KMS-11 (cell line): ENCODE measurements at regions not wholly inside any gene's neighbourhood (a gene's known extent, or its start where the extent isn't known, plus 50 kb on each side); places are given as distances from the start of the nearest gene placed in this dataset.
"Not testable (repeated sequence)": the region's sequence is repeated elsewhere in the genome, so short reads cannot be mapped to it uniquely, and the experiment has no call there.

Source experiments
- H2AFZ ChIP-seq: fragments of 200-600 bp; sonication (generic); 2 replicates; pipeline ENCODE4 v1.6.1; 2016; ENCODE audit warnings: antibody characterized with exemption, mixed run types, low read depth
- H3K27ac ChIP-seq: fragments of 200-600 bp; sonication (generic); 2 replicates; pipeline ENCODE4 v1.6.1; 2016; ENCODE audit warnings: mild to moderate bottlenecking, mixed run types
- H3K27me3 ChIP-seq: fragments of 200-600 bp; sonication (generic); 2 replicates; pipeline ENCODE4 v1.6.1; 2017; ENCODE audit warnings: mild to moderate bottlenecking, low read depth, mixed run types, moderate library complexity; ENCODE audit not compliant: insufficient read depth
- H3K36me3 ChIP-seq: fragments of 200-600 bp; sonication (generic); 2 replicates; pipeline ENCODE4 v1.6.1; 2017; ENCODE audit warnings: mild to moderate bottlenecking, mixed run types; ENCODE audit not compliant: insufficient read depth
- H3K4me1 ChIP-seq: fragments of 200-600 bp; sonication (generic); 2 replicates; pipeline ENCODE4 v1.6.1; 2016; ENCODE audit warnings: mild to moderate bottlenecking, low read depth, mixed run types; ENCODE audit not compliant: poor library complexity, severe bottlenecking
- H3K4me2 ChIP-seq: fragments of 200-600 bp; sonication (generic); 2 replicates; pipeline ENCODE4 v1.7.0; 2016; ENCODE audit warnings: mild to moderate bottlenecking, mixed run types
- H3K4me3 ChIP-seq: fragments of 200-600 bp; sonication (generic); IDR thresholded peaks from 2 replicates; pipeline ENCODE4 v1.6.1; 2017; ENCODE audit warnings: low read depth, low read length, mixed read lengths; ENCODE audit not compliant: insufficient read depth
- H3K79me2 ChIP-seq: fragments of 200-600 bp; sonication (generic); 2 replicates; pipeline ENCODE4 v1.6.1; 2016; ENCODE audit warnings: low read depth, mixed run types; ENCODE audit not compliant: insufficient read depth
- H3K9ac ChIP-seq: fragments of 200-600 bp; sonication (generic); 2 replicates; pipeline ENCODE4 v1.6.1; 2016; ENCODE audit warnings: mild to moderate bottlenecking, mixed run types
- H4K20me1 ChIP-seq: fragments of 200-600 bp; sonication (generic); 2 replicates; pipeline ENCODE4 v1.6.1; 2016; ENCODE audit warnings: mild to moderate bottlenecking, mixed run types; ENCODE audit not compliant: insufficient read depth
- CTCF ChIP-seq: fragments of 200-600 bp; sonication (generic); conservative IDR thresholded peaks from 2 replicates; pipeline ENCODE4 v1.6.1; 2017; ENCODE audit warnings: low read depth, mild to moderate bottlenecking, antibody characterized with exemption, low read length, moderate library complexity, mixed read lengths

GRCh38 chr3:147159141-147159540 lies 247.2 kb downstream of the ZIC4 start:
- H3K4me1 ChIP-seq, result no peaks in the 10 kb centered on the region
- no peak overlapping the region for H3K4me2 ChIP-seq
- no peak overlapping the region for H2AFZ ChIP-seq
- no peaks in the 10 kb centered on the region for H3K27me3 ChIP-seq
- no peaks in the 10 kb centered on the region for H3K79me2 ChIP-seq
- H3K36me3 ChIP-seq, result no peaks in the 10 kb centered on the region
- H4K20me1 ChIP-seq, result no peaks in the 10 kb centered on the region
- no peak overlapping the region for H3K4me3 ChIP-seq
- no peak overlapping the region for H3K27ac ChIP-seq
- TF ChIP-seq CTCF, result no peak
- no peak overlapping the region for H3K9ac ChIP-seq

- no peak overlapping the region for H3K4me3 ChIP-seq
- H2AFZ ChIP-seq, result no peak overlapping the region
- H3K79me2 ChIP-seq, result no peaks in the 10 kb centered on the region
- H3K4me1 ChIP-seq, result no peaks in the 10 kb centered on the region
- no peak overlapping the region for H3K4me2 ChIP-seq
- no peaks in the 10 kb centered on the region for H3K27me3 ChIP-seq
- H4K20me1 ChIP-seq, result no peaks in the 10 kb centered on the region
- no peak overlapping the region for H3K9ac ChIP-seq
- H3K27ac ChIP-seq, result no peak overlapping the region
- H3K36me3 ChIP-seq, result no peaks in the 10 kb centered on the region
- TF ChIP-seq CTCF, result no peak
Measured at GRCh38 chr3:147157631-147158030, 248.7 kb downstream of the ZIC4 start.

GRCh38 chr3:147154988-147155387 lies 251.4 kb downstream of the ZIC4 start:
- not testable (repeated sequence) for H3K4me3 ChIP-seq, H3K27me3 ChIP-seq, H3K27ac ChIP-seq, H3K4me1 ChIP-seq, H3K9ac ChIP-seq, H3K79me2 ChIP-seq, H4K20me1 ChIP-seq, H2AFZ ChIP-seq, H3K4me2 ChIP-seq, H3K36me3 ChIP-seq

GRCh38 chr3:147153830-147154539 lies 252.4 kb downstream of the ZIC4 start:
- H3K4me3 ChIP-seq, result no peak overlapping the region
- no peak overlapping the region for H3K4me2 ChIP-seq
- no peak overlapping the region for H2AFZ ChIP-seq
- no peak overlapping the region for H3K9ac ChIP-seq
- H4K20me1 ChIP-seq, result no peaks in the 10 kb centered on the region
- H3K4me1 ChIP-seq, result no peaks in the 10 kb centered on the region
- H3K36me3 ChIP-seq, result no peaks in the 10 kb centered on the region
- no peak overlapping the region for H3K27ac ChIP-seq
- TF ChIP-seq CTCF, result no peak
- H3K79me2 ChIP-seq, result no peaks in the 10 kb centered on the region
- H3K27me3 ChIP-seq, result no peaks in the 10 kb centered on the region

GRCh38 chr3:147152476-147152875 lies 253.9 kb downstream of the ZIC4 start:
- Histone ChIP-seq H3K36me3 (no peaks in the 10 kb centered on the region), H3K79me2 (no peaks in the 10 kb centered on the region), H4K20me1 (no peaks in the 10 kb centered on the region), H3K27ac (no peak overlapping the region), H3K4me1 (no peaks in the 10 kb centered on the region), H2AFZ (no peak overlapping the region), H3K27me3 (no peaks in the 10 kb centered on the region), H3K9ac (no peak overlapping the region), H3K4me2 (no peak overlapping the region), H3K4me3 (no peak overlapping the region)
- no peak for TF ChIP-seq CTCF
